ENCODE measurements at regions not wholly inside any gene's neighbourhood (a gene's known extent, or its start where the extent isn't known, plus 50 kb on each side); places are given as distances from the start of the nearest gene placed in this dataset.
A peak's percentile ranks its signal among the peaks of the same experiment; 100 is the strongest.

GRCh38 chr14:66426451-66426850 lies 59.7 kb upstream of the CCDC196 start:
- no peak overlapping the region for H3K27ac ChIP-seq (ENCODE audit: low read depth, low read length)
- 94% methylated on average over 2 of the region's 2 CpGs; no CpG with 5 or more reads in 1 of the 2 experiments for WGBS, 2 experiments (ENCODE audit: insufficient coverage in 1 of 2, insufficient read length in 1 of 2)
- no peak for DNase-seq
- H3K4me1 Mint-ChIP-seq, result no peaks in the 10 kb centered on the region
- H3K4me3 Mint-ChIP-seq, result no peak overlapping the region
- H3K9ac ChIP-seq (ENCODE audit: extremely low read depth, low read length, poor library complexity, severe bottlenecking), result no peak overlapping the region
- H3K9me3 Mint-ChIP-seq, result no peaks in the 10 kb centered on the region
- no peak overlapping the region for H3K27ac Mint-ChIP-seq
- H3K9me3 ChIP-seq (ENCODE audit: control insufficient read depth, low read length), result no peaks in the 10 kb centered on the region
- no peaks in the 10 kb centered on the region for H3K36me3 Mint-ChIP-seq (ENCODE audit: low read depth)
- H3K27me3 Mint-ChIP-seq (ENCODE audit: insufficient read depth), result no peaks in the 10 kb centered on the region
- TF ChIP-seq CTCF (conservative IDR thresholded peaks at IDR 0.05), result no peak
- no peaks in the 10 kb centered on the region for H3K27me3 ChIP-seq (ENCODE audit: control insufficient read depth, insufficient read depth, low read length, poor library complexity, severe bottlenecking)
- H3K36me3 ChIP-seq (ENCODE audit: control insufficient read depth, insufficient read depth, low read length), result no peaks in the 10 kb centered on the region
- peak overlapping the region; percentile 20 for H3K4me3 ChIP-seq (ENCODE audit: low read length)
- H3K4me1 ChIP-seq (ENCODE audit: control insufficient read depth, insufficient read depth, low read length), result peaks cover 6% of the 10 kb centered on the region

- H3K36me3 ChIP-seq (ENCODE audit: control insufficient read depth, insufficient read depth, low read length), result no peaks in the 10 kb centered on the region
- peaks cover 48% of the 10 kb centered on the region for H3K9me3 ChIP-seq (ENCODE audit: control insufficient read depth, low read length)
- no peak overlapping the region for H3K27ac Mint-ChIP-seq
- peaks cover 23% of the 10 kb centered on the region for H3K9me3 Mint-ChIP-seq
- H3K27ac ChIP-seq (ENCODE audit: low read depth, low read length), result no peak overlapping the region
- H3K4me3 Mint-ChIP-seq, result no peak overlapping the region
- no peak for TF ChIP-seq CTCF (conservative IDR thresholded peaks at IDR 0.05)
- no peaks in the 10 kb centered on the region for H3K4me1 Mint-ChIP-seq
- no peak overlapping the region for H3K4me3 ChIP-seq (ENCODE audit: low read length)
- no peak overlapping the region for H3K9ac ChIP-seq (ENCODE audit: extremely low read depth, low read length, poor library complexity, severe bottlenecking)
- no peak for DNase-seq
- 60 to 78% methylated on average over 1 of the region's 1 CpG for WGBS, 2 experiments (ENCODE audit: insufficient coverage in 1 of 2, insufficient read length in 1 of 2)
- no peaks in the 10 kb centered on the region for H3K36me3 Mint-ChIP-seq (ENCODE audit: low read depth)
- H3K27me3 ChIP-seq (ENCODE audit: control insufficient read depth, insufficient read depth, low read length, poor library complexity, severe bottlenecking), result no peaks in the 10 kb centered on the region
- no peaks in the 10 kb centered on the region for H3K4me1 ChIP-seq (ENCODE audit: control insufficient read depth, insufficient read depth, low read length)
- no peaks in the 10 kb centered on the region for H3K27me3 Mint-ChIP-seq (ENCODE audit: insufficient read depth)
Measured at GRCh38 chr14:66432334-66432733, 53.8 kb upstream of the CCDC196 start.

GRCh38 chr14:66434464-66434863 lies 51.7 kb upstream of the CCDC196 start:
- H3K4me1 ChIP-seq (ENCODE audit: control insufficient read depth, insufficient read depth, low read length), result no peaks in the 10 kb centered on the region
- H3K27me3 Mint-ChIP-seq (ENCODE audit: insufficient read depth), result no peaks in the 10 kb centered on the region
- no peak overlapping the region for H3K9ac ChIP-seq (ENCODE audit: extremely low read depth, low read length, poor library complexity, severe bottlenecking)
- H3K9me3 ChIP-seq (ENCODE audit: control insufficient read depth, low read length), result peaks cover 67% of the 10 kb centered on the region
- H3K4me1 Mint-ChIP-seq, result no peaks in the 10 kb centered on the region
- H3K27me3 ChIP-seq (ENCODE audit: control insufficient read depth, insufficient read depth, low read length, poor library complexity, severe bottlenecking), result no peaks in the 10 kb centered on the region
- no peak overlapping the region for H3K4me3 Mint-ChIP-seq
- TF ChIP-seq CTCF (conservative IDR thresholded peaks at IDR 0.05), result no peak
- DNase-seq, result no peak
- 91 to 100% methylated on average over 1 to 2 of the region's 2 CpGs for WGBS, 2 experiments (ENCODE audit: insufficient coverage in 1 of 2, insufficient read length in 1 of 2)
- no peaks in the 10 kb centered on the region for H3K36me3 Mint-ChIP-seq (ENCODE audit: low read depth)
- no peak overlapping the region for H3K27ac Mint-ChIP-seq
- H3K4me3 ChIP-seq (ENCODE audit: low read length), result no peak overlapping the region
- no peaks in the 10 kb centered on the region for H3K36me3 ChIP-seq (ENCODE audit: control insufficient read depth, insufficient read depth, low read length)
- H3K9me3 Mint-ChIP-seq, result peaks cover 36% of the 10 kb centered on the region
- no peak overlapping the region for H3K27ac ChIP-seq (ENCODE audit: low read depth, low read length)

Measured in endodermal cell (in vitro differentiated cells).